GM06990 (cell line): ENCODE measurements at regions not wholly inside any gene's neighbourhood (a gene's known extent, or its start where the extent isn't known, plus 50 kb on each side); places are given as distances from the start of the nearest gene placed in this dataset.
"Not testable (repeated sequence)": the region's sequence is repeated elsewhere in the genome, so short reads cannot be mapped to it uniquely, and the experiment has no call there.

Experiments used
- DNase-seq: peaks from one replicate; pipeline ENCODE4 v3.0.0-alpha.2; 2011; ENCODE audit not compliant: insufficient read length; ENCODE audit errors: extremely low read depth
- H3K27me3 ChIP-seq: replicated peaks from 2 replicates; pipeline ENCODE4 v1.6.0; 2011; ENCODE audit warnings: low read length; ENCODE audit not compliant: control insufficient read depth, insufficient read depth
- H3K36me3 ChIP-seq: 2 replicates; pipeline ENCODE4 v1.5.1; 2011; ENCODE audit warnings: low read length; ENCODE audit not compliant: control insufficient read depth, insufficient read depth
- H3K4me3 ChIP-seq: replicated peaks from 2 replicates; pipeline ENCODE4 v1.5.1; 2011; ENCODE audit warnings: low read depth, mild to moderate bottlenecking, control low read depth, low read length
- CTCF ChIP-seq: IDR thresholded peaks from 2 replicates; pipeline ENCODE4 v1.5.1; 2011; ENCODE audit warnings: low read length, control low read depth, mild to moderate bottlenecking, inconsistent platforms; ENCODE audit not compliant: insufficient read depth, poor library complexity, severe bottlenecking

GRCh38 chr7:86050918-86051317, 592.8 kb upstream of the GRM3 start:
- no peak for DNase-seq
- H3K36me3 ChIP-seq, result no peaks in the 10 kb centered on the region
- no peak for TF ChIP-seq CTCF
- H3K4me3 ChIP-seq, result no peak overlapping the region
- H3K27me3 ChIP-seq, result no peaks in the 10 kb centered on the region

- no peaks in the 10 kb centered on the region for H3K27me3 ChIP-seq
- no peak overlapping the region for H3K4me3 ChIP-seq
- TF ChIP-seq CTCF, result no peak
- no peak for DNase-seq
- no peaks in the 10 kb centered on the region for H3K36me3 ChIP-seq
Measured at GRCh38 chr7:86049910-86050309, 593.8 kb upstream of the GRM3 start.

GRCh38 chr7:86045197-86045596, 598.5 kb upstream of the GRM3 start:
- not testable (repeated sequence) for DNase-seq, H3K36me3 ChIP-seq, H3K4me3 ChIP-seq, H3K27me3 ChIP-seq

GRCh38 chr7:86025807-86026206, 617.9 kb upstream of the GRM3 start:
- H3K4me3 ChIP-seq, result no peak overlapping the region
- H3K36me3 ChIP-seq, result no peaks in the 10 kb centered on the region
- no peaks in the 10 kb centered on the region for H3K27me3 ChIP-seq
- TF ChIP-seq CTCF, result no peak
- DNase-seq, result no peak

- H3K27me3 ChIP-seq, result no peaks in the 10 kb centered on the region
- TF ChIP-seq CTCF, result no peak
- no peaks in the 10 kb centered on the region for H3K36me3 ChIP-seq
- H3K4me3 ChIP-seq, result no peak overlapping the region
- no peak for DNase-seq
Measured at GRCh38 chr7:86013662-86014061, 630.0 kb upstream of the GRM3 start.

- Histone ChIP-seq H3K4me3 (no peak overlapping the region), H3K27me3 (no peaks in the 10 kb centered on the region), H3K36me3 (no peaks in the 10 kb centered on the region)
- TF ChIP-seq CTCF, result no peak
- DNase-seq, result no peak
Measured at GRCh38 chr7:86012971-86013370, 630.7 kb upstream of the GRM3 start.
